GM23338 (cell line): ENCODE measurements at regions not wholly inside any gene's neighbourhood (a gene's known extent, or its start where the extent isn't known, plus 50 kb on each side); places are given as distances from the start of the nearest gene placed in this dataset.

Experiments
- ATAC-seq: fragments of 200-7000 bp; cut with Tn5 transposase; 3 replicates; pipeline ENCODE4 v1.9.1; 2020
- DNase-seq: peaks from one replicate; pipeline ENCODE4 v3.0.0-alpha.2; 2015; ENCODE audit warnings: low spot score
- H2AFZ ChIP-seq: fragments of 200-600 bp; sonication (generic); 2 replicates; pipeline ENCODE4 v1.8.0; 2016; ENCODE audit warnings: antibody characterized with exemption, mild to moderate bottlenecking, moderate library complexity
- H3F3A ChIP-seq: fragments of 200-600 bp; sonication (generic); replicated peaks from 2 replicates; pipeline ENCODE4 v1.8.0; 2017; ENCODE audit warnings: antibody characterized with exemption, mixed run types, low read depth
- H3K27ac ChIP-seq: fragments of 200-600 bp; sonication (generic); 2 replicates; pipeline ENCODE4 v1.6.1; 2016; ENCODE audit warnings: low read depth
- H3K27me3 ChIP-seq: fragments of 200-600 bp; sonication (generic); 2 replicates; pipeline ENCODE4 v1.8.0; 2016; ENCODE audit warnings: mild to moderate bottlenecking, mixed run types, moderate library complexity; ENCODE audit not compliant: insufficient read depth
- H3K36me3 ChIP-seq: fragments of 200-600 bp; sonication (generic); 2 replicates; pipeline ENCODE4 v1.8.0; 2016; ENCODE audit warnings: mild to moderate bottlenecking; ENCODE audit not compliant: insufficient read depth
- H3K4me1 ChIP-seq: fragments of 200-600 bp; sonication (generic); 2 replicates; pipeline ENCODE4 v1.8.0; 2016; ENCODE audit warnings: mild to moderate bottlenecking, moderate library complexity; ENCODE audit not compliant: insufficient read depth
- H3K4me2 ChIP-seq: fragments of 200-600 bp; sonication (generic); 2 replicates; pipeline ENCODE4 v1.7.1; 2017; ENCODE audit warnings: mixed run types
- H3K4me3 ChIP-seq: fragments of 200-600 bp; sonication (generic); 2 replicates; pipeline ENCODE4 v1.6.1; 2016; ENCODE audit warnings: mixed run types
- H3K79me2 ChIP-seq: fragments of 200-600 bp; sonication (generic); replicated peaks from 2 replicates; pipeline ENCODE4 v1.8.0; 2017; ENCODE audit warnings: mild to moderate bottlenecking; ENCODE audit not compliant: insufficient read depth
- H3K9me2 ChIP-seq: fragments of 200-600 bp; sonication (generic); 2 replicates; pipeline ENCODE4 v1.8.0; 2017; ENCODE audit not compliant: insufficient read depth
- H4K20me1 ChIP-seq: fragments of 200-600 bp; sonication (generic); replicated peaks from 2 replicates; pipeline ENCODE4 v1.8.0; 2017; ENCODE audit warnings: mild to moderate bottlenecking; ENCODE audit not compliant: insufficient read depth
- H3K27ac Mint-ChIP-seq: 2 replicates; pipeline ENCODE4 v1.8.0; 2020; ENCODE audit warnings: inconsistent platforms, mild to moderate bottlenecking, moderate library complexity, mixed read lengths
- H3K27me3 Mint-ChIP-seq: 3 replicates; pipeline ENCODE4 v1.8.0; 2022; ENCODE audit warnings: low read depth, mild to moderate bottlenecking, moderate library complexity, mixed read lengths, inconsistent platforms; ENCODE audit not compliant: insufficient read depth, poor library complexity
- H3K36me3 Mint-ChIP-seq: 3 replicates; pipeline ENCODE4 v1.8.0; 2021; ENCODE audit warnings: low read depth, mild to moderate bottlenecking, inconsistent platforms, moderate library complexity, mixed read lengths
- H3K4me1 Mint-ChIP-seq: 3 replicates; pipeline ENCODE4 v1.8.0; 2020; ENCODE audit warnings: mild to moderate bottlenecking, inconsistent platforms, mixed read lengths
- H3K4me3 Mint-ChIP-seq: 3 replicates; pipeline ENCODE4 v1.8.0; 2021; ENCODE audit warnings: moderate library complexity, mild to moderate bottlenecking, inconsistent platforms, mixed read lengths
- H3K9me3 Mint-ChIP-seq: 3 replicates; pipeline ENCODE4 v1.8.0; 2020; ENCODE audit warnings: moderate library complexity, mild to moderate bottlenecking, inconsistent platforms, mixed read lengths
- CREB1 ChIP-seq: fragments of 250-450 bp; sonication (Bioruptor Pico); IDR thresholded peaks from 2 replicates; pipeline ENCODE4 v1.5.0; 2020; ENCODE audit warnings: low read depth, mild to moderate bottlenecking, moderate library complexity
- EZH2 ChIP-seq: fragments of 200-600 bp; sonication (generic); IDR thresholded peaks from one replicate; pipeline ENCODE4 v1.8.0; 2017; ENCODE audit warnings: antibody characterized with exemption, mild to moderate bottlenecking, low read depth; ENCODE audit not compliant: unreplicated experiment
- EZH2phosphoT487 ChIP-seq: fragments of 200-600 bp; sonication (generic); IDR thresholded peaks from one replicate; pipeline ENCODE4 v1.8.1; 2018; ENCODE audit warnings: antibody characterized with exemption; ENCODE audit not compliant: unreplicated experiment
- JUNB ChIP-seq: IDR thresholded peaks from one replicate; pipeline ENCODE4 v1.6.1; 2016; ENCODE audit warnings: antibody characterized with exemption; ENCODE audit not compliant: unreplicated experiment
- NANOG ChIP-seq: IDR thresholded peaks from 2 replicates; pipeline ENCODE4 v1.6.1; 2016; ENCODE audit warnings: antibody characterized with exemption, borderline replicate concordance
- POLR2AphosphoS5 ChIP-seq: IDR thresholded peaks from 2 replicates; pipeline ENCODE4 v1.6.1; 2016; ENCODE audit warnings: antibody characterized with exemption, low read depth
- REST ChIP-seq: IDR thresholded peaks from one replicate; pipeline ENCODE4 v1.6.1; 2018; ENCODE audit warnings: antibody characterized with exemption; ENCODE audit not compliant: unreplicated experiment
- STAT1 ChIP-seq: IDR thresholded peaks from one replicate; pipeline ENCODE4 v1.6.1; 2016; ENCODE audit warnings: antibody characterized with exemption; ENCODE audit not compliant: unreplicated experiment
- ZNF114 ChIP-seq: fragments of 250-450 bp; sonication (Bioruptor Pico); IDR thresholded peaks from 2 replicates; pipeline ENCODE4 v1.5.0; 2020; ENCODE audit warnings: mild to moderate bottlenecking, moderate library complexity
- ZNF331 ChIP-seq: fragments of 250-450 bp; sonication (Bioruptor Pico); IDR thresholded peaks from 2 replicates; pipeline ENCODE4 v1.5.0; 2020; ENCODE audit warnings: low read depth, mild to moderate bottlenecking, moderate library complexity
- TF ChIP-seq, protein P1 (sequence below): IDR thresholded peaks from 2 replicates; pipeline ENCODE4 v1.6.1; 2016; ENCODE audit warnings: antibody characterized with exemption
- TF ChIP-seq, protein P2 (sequence below), 2 experiments: fragments of 200-600 bp in 1 of 2; sonication (generic) in 1 of 2; conservative IDR thresholded peaks; 2 replicates each; pipeline versions ENCODE4 v1.5.1 to v1.6.1; 2016 to 2017; ENCODE audit warnings: antibody characterized with exemption in 2 of 2, low read depth in 2 of 2, mild to moderate bottlenecking in 2 of 2, moderate library complexity in 1 of 2
- TF ChIP-seq, protein P3 (sequence below): fragments of 250-450 bp; sonication (Bioruptor Pico); IDR thresholded peaks from 2 replicates; pipeline ENCODE4 v1.5.0; 2020; ENCODE audit warnings: mild to moderate bottlenecking, moderate library complexity

- ATAC-seq, result no peak
- Histone ChIP-seq H3K36me3 (no peaks in the 10 kb centered on the region), H3K4me2 (no peak overlapping the region), H3K4me3 (no peak overlapping the region), H3K79me2 (no peaks in the 10 kb centered on the region), H4K20me1 (no peaks in the 10 kb centered on the region), H3K4me1 (no peaks in the 10 kb centered on the region), H3F3A (no peaks in the 10 kb centered on the region), H3K27ac (no peak overlapping the region), H2AFZ (no peak overlapping the region), H3K9me2 (peaks cover 13% of the 10 kb centered on the region), H3K27me3 (no peaks in the 10 kb centered on the region)
- Mint-ChIP-seq H3K27ac (no peak overlapping the region), H3K36me3 (peaks cover 39% of the 10 kb centered on the region), H3K4me1 (peaks cover 20% of the 10 kb centered on the region), H3K9me3 (peaks cover 26% of the 10 kb centered on the region), H3K4me3 (no peak overlapping the region), H3K27me3 (peaks cover 5% of the 10 kb centered on the region)
- DNase-seq, result no peak
- TF ChIP-seq CREB1 (CRISPR knock-in tag), result no peak
- TF ChIP-seq, protein P1, sequence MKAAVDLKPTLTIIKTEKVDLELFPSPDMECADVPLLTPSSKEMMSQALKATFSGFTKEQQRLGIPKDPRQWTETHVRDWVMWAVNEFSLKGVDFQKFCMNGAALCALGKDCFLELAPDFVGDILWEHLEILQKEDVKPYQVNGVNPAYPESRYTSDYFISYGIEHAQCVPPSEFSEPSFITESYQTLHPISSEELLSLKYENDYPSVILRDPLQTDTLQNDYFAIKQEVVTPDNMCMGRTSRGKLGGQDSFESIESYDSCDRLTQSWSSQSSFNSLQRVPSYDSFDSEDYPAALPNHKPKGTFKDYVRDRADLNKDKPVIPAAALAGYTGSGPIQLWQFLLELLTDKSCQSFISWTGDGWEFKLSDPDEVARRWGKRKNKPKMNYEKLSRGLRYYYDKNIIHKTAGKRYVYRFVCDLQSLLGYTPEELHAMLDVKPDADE, result no peak
- no peak for TF ChIP-seq ZNF114
- TF ChIP-seq ZNF331 (CRISPR knock-in tag), result no peak
- no peak for TF ChIP-seq STAT1
- no peak for TF ChIP-seq POLR2AphosphoS5
- TF ChIP-seq JUNB, result no peak
- TF ChIP-seq NANOG, result no peak
- TF ChIP-seq EZH2phosphoT487, result no peak
- TF ChIP-seq, protein P2, sequence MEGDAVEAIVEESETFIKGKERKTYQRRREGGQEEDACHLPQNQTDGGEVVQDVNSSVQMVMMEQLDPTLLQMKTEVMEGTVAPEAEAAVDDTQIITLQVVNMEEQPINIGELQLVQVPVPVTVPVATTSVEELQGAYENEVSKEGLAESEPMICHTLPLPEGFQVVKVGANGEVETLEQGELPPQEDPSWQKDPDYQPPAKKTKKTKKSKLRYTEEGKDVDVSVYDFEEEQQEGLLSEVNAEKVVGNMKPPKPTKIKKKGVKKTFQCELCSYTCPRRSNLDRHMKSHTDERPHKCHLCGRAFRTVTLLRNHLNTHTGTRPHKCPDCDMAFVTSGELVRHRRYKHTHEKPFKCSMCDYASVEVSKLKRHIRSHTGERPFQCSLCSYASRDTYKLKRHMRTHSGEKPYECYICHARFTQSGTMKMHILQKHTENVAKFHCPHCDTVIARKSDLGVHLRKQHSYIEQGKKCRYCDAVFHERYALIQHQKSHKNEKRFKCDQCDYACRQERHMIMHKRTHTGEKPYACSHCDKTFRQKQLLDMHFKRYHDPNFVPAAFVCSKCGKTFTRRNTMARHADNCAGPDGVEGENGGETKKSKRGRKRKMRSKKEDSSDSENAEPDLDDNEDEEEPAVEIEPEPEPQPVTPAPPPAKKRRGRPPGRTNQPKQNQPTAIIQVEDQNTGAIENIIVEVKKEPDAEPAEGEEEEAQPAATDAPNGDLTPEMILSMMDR (conservative IDR thresholded peaks at IDR 0.05; ENCODE audit: low read depth in 2 of 2), result no peak
- TF ChIP-seq, protein P3, sequence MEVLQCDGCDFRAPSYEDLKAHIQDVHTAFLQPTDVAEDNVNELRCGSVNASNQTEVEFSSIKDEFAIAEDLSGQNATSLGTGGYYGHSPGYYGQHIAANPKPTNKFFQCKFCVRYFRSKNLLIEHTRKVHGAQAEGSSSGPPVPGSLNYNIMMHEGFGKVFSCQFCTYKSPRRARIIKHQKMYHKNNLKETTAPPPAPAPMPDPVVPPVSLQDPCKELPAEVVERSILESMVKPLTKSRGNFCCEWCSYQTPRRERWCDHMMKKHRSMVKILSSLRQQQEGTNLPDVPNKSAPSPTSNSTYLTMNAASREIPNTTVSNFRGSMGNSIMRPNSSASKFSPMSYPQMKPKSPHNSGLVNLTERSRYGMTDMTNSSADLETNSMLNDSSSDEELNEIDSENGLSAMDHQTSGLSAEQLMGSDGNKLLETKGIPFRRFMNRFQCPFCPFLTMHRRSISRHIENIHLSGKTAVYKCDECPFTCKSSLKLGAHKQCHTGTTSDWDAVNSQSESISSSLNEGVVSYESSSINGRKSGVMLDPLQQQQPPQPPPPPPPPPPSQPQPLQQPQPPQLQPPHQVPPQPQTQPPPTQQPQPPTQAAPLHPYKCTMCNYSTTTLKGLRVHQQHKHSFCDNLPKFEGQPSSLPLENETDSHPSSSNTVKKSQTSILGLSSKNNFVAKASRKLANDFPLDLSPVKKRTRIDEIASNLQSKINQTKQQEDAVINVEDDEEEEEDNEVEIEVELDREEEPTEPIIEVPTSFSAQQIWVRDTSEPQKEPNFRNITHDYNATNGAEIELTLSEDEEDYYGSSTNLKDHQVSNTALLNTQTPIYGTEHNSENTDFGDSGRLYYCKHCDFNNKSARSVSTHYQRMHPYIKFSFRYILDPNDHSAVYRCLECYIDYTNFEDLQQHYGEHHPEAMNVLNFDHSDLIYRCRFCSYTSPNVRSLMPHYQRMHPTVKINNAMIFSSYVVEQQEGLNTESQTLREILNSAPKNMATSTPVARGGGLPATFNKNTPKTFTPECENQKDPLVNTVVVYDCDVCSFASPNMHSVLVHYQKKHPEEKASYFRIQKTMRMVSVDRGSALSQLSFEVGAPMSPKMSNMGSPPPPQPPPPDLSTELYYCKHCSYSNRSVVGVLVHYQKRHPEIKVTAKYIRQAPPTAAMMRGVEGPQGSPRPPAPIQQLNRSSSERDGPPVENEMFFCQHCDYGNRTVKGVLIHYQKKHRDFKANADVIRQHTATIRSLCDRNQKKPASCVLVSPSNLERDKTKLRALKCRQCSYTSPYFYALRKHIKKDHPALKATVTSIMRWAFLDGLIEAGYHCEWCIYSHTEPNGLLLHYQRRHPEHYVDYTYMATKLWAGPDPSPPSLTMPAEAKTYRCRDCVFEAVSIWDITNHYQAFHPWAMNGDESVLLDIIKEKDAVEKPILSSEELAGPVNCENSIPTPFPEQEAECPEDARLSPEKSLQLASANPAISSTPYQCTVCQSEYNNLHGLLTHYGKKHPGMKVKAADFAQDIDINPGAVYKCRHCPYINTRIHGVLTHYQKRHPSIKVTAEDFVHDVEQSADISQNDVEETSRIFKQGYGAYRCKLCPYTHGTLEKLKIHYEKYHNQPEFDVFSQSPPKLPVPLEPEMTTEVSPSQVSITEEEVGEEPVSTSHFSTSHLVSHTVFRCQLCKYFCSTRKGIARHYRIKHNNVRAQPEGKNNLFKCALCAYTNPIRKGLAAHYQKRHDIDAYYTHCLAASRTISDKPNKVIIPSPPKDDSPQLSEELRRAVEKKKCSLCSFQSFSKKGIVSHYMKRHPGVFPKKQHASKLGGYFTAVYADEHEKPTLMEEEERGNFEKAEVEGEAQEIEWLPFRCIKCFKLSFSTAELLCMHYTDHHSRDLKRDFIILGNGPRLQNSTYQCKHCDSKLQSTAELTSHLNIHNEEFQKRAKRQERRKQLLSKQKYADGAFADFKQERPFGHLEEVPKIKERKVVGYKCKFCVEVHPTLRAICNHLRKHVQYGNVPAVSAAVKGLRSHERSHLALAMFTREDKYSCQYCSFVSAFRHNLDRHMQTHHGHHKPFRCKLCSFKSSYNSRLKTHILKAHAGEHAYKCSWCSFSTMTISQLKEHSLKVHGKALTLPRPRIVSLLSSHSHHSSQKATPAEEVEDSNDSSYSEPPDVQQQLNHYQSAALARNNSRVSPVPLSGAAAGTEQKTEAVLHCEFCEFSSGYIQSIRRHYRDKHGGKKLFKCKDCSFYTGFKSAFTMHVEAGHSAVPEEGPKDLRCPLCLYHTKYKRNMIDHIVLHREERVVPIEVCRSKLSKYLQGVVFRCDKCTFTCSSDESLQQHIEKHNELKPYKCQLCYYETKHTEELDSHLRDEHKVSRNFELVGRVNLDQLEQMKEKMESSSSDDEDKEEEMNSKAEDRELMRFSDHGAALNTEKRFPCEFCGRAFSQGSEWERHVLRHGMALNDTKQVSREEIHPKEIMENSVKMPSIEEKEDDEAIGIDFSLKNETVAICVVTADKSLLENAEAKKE (CRISPR knock-in tag), result no peak
- no peak for TF ChIP-seq REST
- TF ChIP-seq EZH2, result no peak
Measured at GRCh38 chr4:123955167-123955800, 558.7 kb downstream of the SPRY1 start.
